Endothelial cell of umbilical vein (primary cell): ENCODE measurements at regions not wholly inside any gene's neighbourhood (a gene's known extent, or its start where the extent isn't known, plus 50 kb on each side); places are given as distances from the start of the nearest gene placed in this dataset.

Source experiments
- BruUV-seq: library from RNA; stranded (reverse); fragments of 400-500 nt; replicated peaks from 2 replicates; lab custom pipeline; 2021; lab: Mats Ljungman, UMichigan
- CTCF ChIA-PET: fragments of 300-600, 350-600 bp; sonication (Branson Sonifier 250); formaldehyde crosslinking; loops from one replicate; lab custom pipeline; 2021; ENCODE audit warnings: antibody characterized with exemption, inconsistent platforms; lab: Charles Lee
- POLR2A ChIA-PET: fragments of 300-600, 350-600 bp; sonication (Branson Sonifier 250); formaldehyde crosslinking; loops from one replicate; lab custom pipeline; 2021; ENCODE audit warnings: antibody characterized with exemption, inconsistent platforms; lab: Charles Lee
- DNase-seq: peaks from one replicate; pipeline ENCODE4 v3.0.0-alpha.2; 2011; ENCODE audit warnings: low read depth, low spot score
- FAIRE-seq: peaks from 2 replicates; lab custom pipeline; 2011; peaks lifted over from hg19 to GRCh38; lab: Jason Lieb, UNC
- H2AFZ ChIP-seq: 2 replicates; pipeline ENCODE4 v1.6.0; 2012; ENCODE audit warnings: low read depth, low read length, control low read depth, inconsistent platforms
- H3K27ac ChIP-seq: 2 replicates; pipeline ENCODE4 v1.5.1; 2011; ENCODE audit warnings: low read depth, mild to moderate bottlenecking, control low read depth, low read length, moderate library complexity; ENCODE audit not compliant: insufficient read depth
- H3K27me3 ChIP-seq, 2 experiments: 2 replicates each; pipeline versions ENCODE4 v1.6.0 to v1.6.1; 2011; ENCODE audit warnings: low read length in 2 of 2, mixed read lengths in 1 of 2; ENCODE audit not compliant: control insufficient read depth in 2 of 2, insufficient read depth in 2 of 2
- H3K36me3 ChIP-seq, 2 experiments: 2 replicates in 1 of 2; 3 replicates in 1 of 2; pipeline ENCODE4 v1.5.1; 2011; ENCODE audit warnings: low read length in 2 of 2, mild to moderate bottlenecking in 1 of 2, moderate library complexity in 1 of 2; ENCODE audit not compliant: control insufficient read depth in 2 of 2, insufficient read depth in 2 of 2; ENCODE audit errors: extremely low read depth in 1 of 2
- H3K4me1 ChIP-seq: 3 replicates; pipeline ENCODE4 v1.5.1; 2011; ENCODE audit warnings: mild to moderate bottlenecking, low read length; ENCODE audit not compliant: control insufficient read depth, insufficient read depth; ENCODE audit errors: extremely low read depth
- H3K4me2 ChIP-seq: 2 replicates; pipeline ENCODE4 v1.6.1; 2011; ENCODE audit warnings: low read length, control low read depth, mixed read lengths; ENCODE audit not compliant: insufficient read depth
- H3K4me3 ChIP-seq, 3 experiments: fragments of 200-600 bp in 1 of 3; sonication (generic), shearing (Covaris generic) in 1 of 3; replicated peaks in 1 of 3; 2 replicates each; pipeline ENCODE4 v1.5.1; 2011 to 2016; ENCODE audit warnings: control low read depth in 3 of 3, low read length in 3 of 3, mild to moderate bottlenecking in 2 of 3, inconsistent platforms in 1 of 3, low read depth in 1 of 3, moderate library complexity in 1 of 3; ENCODE audit not compliant: insufficient read depth in 1 of 3
- H3K79me2 ChIP-seq: 2 replicates; pipeline ENCODE4 v1.6.0; 2012; ENCODE audit warnings: low read length, inconsistent platforms; ENCODE audit not compliant: control insufficient read depth, insufficient read depth
- H3K9ac ChIP-seq: replicated peaks from 2 replicates; pipeline ENCODE3; 2011; ENCODE audit warnings: low read length, control low read depth; ENCODE audit not compliant: insufficient read depth; ENCODE audit errors: extremely low read depth
- H3K9me1 ChIP-seq: replicated peaks from 3 replicates; pipeline ENCODE4 v1.6.0; 2011; ENCODE audit warnings: mild to moderate bottlenecking, low read length; ENCODE audit not compliant: control insufficient read depth, insufficient read depth; ENCODE audit errors: extremely low read depth
- H3K9me3 ChIP-seq: replicated peaks from 2 replicates; pipeline ENCODE4 v1.5.1; 2012; ENCODE audit warnings: low read length, inconsistent platforms; ENCODE audit not compliant: control insufficient read depth, insufficient read depth
- H4K20me1 ChIP-seq: replicated peaks from 2 replicates; pipeline ENCODE3; 2011; ENCODE audit warnings: mild to moderate bottlenecking, low read length; ENCODE audit not compliant: control insufficient read depth, insufficient read depth; ENCODE audit errors: extremely low read depth
- CTCF ChIP-seq, 2 donors: IDR thresholded peaks; 1 replicate in 1 of 2; 2 replicates in 1 of 2; pipeline ENCODE4 v1.5.1; 2011; ENCODE audit warnings: low read length in 2 of 2, mild to moderate bottlenecking in 2 of 2, moderate library complexity in 2 of 2, control low read depth in 1 of 2, inconsistent platforms in 1 of 2, low read depth in 1 of 2; ENCODE audit not compliant: insufficient read depth in 1 of 2; ENCODE audit errors: extremely low read depth in 1 of 2
- EZH2 ChIP-seq: IDR thresholded peaks from 2 replicates; pipeline ENCODE4 v1.6.1; 2012; ENCODE audit warnings: borderline replicate concordance, low read depth, mild to moderate bottlenecking, moderate library complexity, low read length, inconsistent platforms; ENCODE audit not compliant: severe bottlenecking
- FOS ChIP-seq: IDR thresholded peaks from 2 replicates; pipeline ENCODE4 v1.6.1; 2011; ENCODE audit warnings: mild to moderate bottlenecking, low read length, moderate library complexity, borderline replicate concordance; ENCODE audit not compliant: insufficient read depth
- GATA2 ChIP-seq: IDR thresholded peaks from 2 replicates; pipeline ENCODE4 v1.7.0; 2011; ENCODE audit warnings: low read depth, mild to moderate bottlenecking, moderate library complexity, mixed read lengths, low read length; ENCODE audit not compliant: insufficient read length, insufficient read depth
- JUN ChIP-seq: IDR thresholded peaks from 2 replicates; pipeline ENCODE4 v1.6.1; 2011; ENCODE audit warnings: borderline replicate concordance, low read depth; ENCODE audit not compliant: insufficient read length, insufficient read depth
- MAX ChIP-seq: IDR thresholded peaks from 2 replicates; pipeline ENCODE4 v1.6.1; 2011; ENCODE audit not compliant: insufficient read depth, insufficient read length
- MYC ChIP-seq: IDR thresholded peaks from one replicate; pipeline ENCODE4 v1.6.1; 2011; ENCODE audit warnings: mild to moderate bottlenecking, low read depth, low read length
- POLR2A ChIP-seq: IDR thresholded peaks from 2 replicates; pipeline ENCODE4 v1.6.1; 2012; ENCODE audit warnings: low read depth, mild to moderate bottlenecking, control low read depth, low read length
- POLR2AphosphoS5 ChIP-seq: IDR thresholded peaks from 2 replicates; pipeline ENCODE4 v1.6.1; 2012; ENCODE audit warnings: low read depth, mild to moderate bottlenecking, control low read depth, low read length, moderate library complexity; ENCODE audit not compliant: insufficient read depth
- dilution Hi-C: fragments of 300-500 bp; cut with MboI; formaldehyde crosslinking; loops from one replicate; pipeline ENCODE4 v1.15.0; 2019; ENCODE audit warnings: low sequenced_read_pairs; ENCODE audit not compliant: extremely low pct_ligation_motif_present
- intact Hi-C: fragments of 100-400 bp; cut with micrococcal nuclease; formaldehyde crosslinking; loops from one replicate; pipeline ENCODE4 v1.10.0; 2022

- no peak overlapping the region for H2AFZ ChIP-seq
- DNase-seq = no peak
- FAIRE-seq = no peak
- dilution Hi-C loops (no loop called here), intact Hi-C loops (loop anchor here (5.0 kb wide), 2 partner anchors 213 to 283 kb away; partner anchors contain the start of gene NUAK1)
- no peaks in the 10 kb centered on the region for H3K9me1 ChIP-seq
- no peaks in the 10 kb centered on the region for H3K9me3 ChIP-seq
- H3K36me3 ChIP-seq = no peaks in the 10 kb centered on the region
- H3K4me3 ChIP-seq = no peak overlapping the region
- H3K9ac ChIP-seq = no peak overlapping the region
- no TSS peak for BruUV-seq
- no peaks in the 10 kb centered on the region for H3K79me2 ChIP-seq
- no peaks in the 10 kb centered on the region for H4K20me1 ChIP-seq
- ChIA-PET CTCF (interaction anchor here (1.1 kb wide), 1 partner anchor 13 kb away, joined by 3 read pairs; no protein-coding TSS in a partner anchor), POLR2A (no interaction called here)
- H3K27me3 ChIP-seq = no peaks in the 10 kb centered on the region
- no peak overlapping the region for H3K27ac ChIP-seq
- H3K4me1 ChIP-seq = peaks cover 23% of the 10 kb centered on the region
- no peak for TF ChIP-seq POLR2AphosphoS5
- no peak for TF ChIP-seq EZH2
- no peak for TF ChIP-seq MAX
- no peak for TF ChIP-seq JUN
- TF ChIP-seq POLR2A = no peak
- TF ChIP-seq MYC = no peak
- TF ChIP-seq GATA2 = no peak
- no peak for TF ChIP-seq CTCF (IDR thresholded peaks at IDR 0.05; ENCODE audit: extremely low read depth in 1 of 2, insufficient read depth in 1 of 2, low read depth in 1 of 2, low read length in 2 of 2)
- no peak for TF ChIP-seq FOS
- no peak overlapping the region for H3K4me2 ChIP-seq
Measured at GRCh38 chr12:105854071-105854470, 284.7 kb downstream of the NUAK1 start.
